Calu3 (cell line): ENCODE measurements at regions not wholly inside any gene's neighbourhood (a gene's known extent, or its start where the extent isn't known, plus 50 kb on each side); places are given as distances from the start of the nearest gene placed in this dataset.

ENCODE experiments used
- BruUV-seq: library from RNA; stranded (reverse); fragments of 400-500 nt; replicated peaks from 2 replicates; lab custom pipeline; 2021; lab: Mats Ljungman, UMichigan
- CTCF ChIA-PET: fragments of 300-600 bp; sonication (Branson Sonifier 250); formaldehyde crosslinking; loops from one replicate; lab custom pipeline; 2022; ENCODE audit warnings: antibody characterized with exemption; lab: Charles Lee
- DNase-seq: peaks from one replicate; pipeline ENCODE4 v3.0.0; 2022
- H3K27ac Mint-ChIP-seq: one replicate; pipeline ENCODE4 v1.8.0; 2022; ENCODE audit warnings: mixed read lengths; ENCODE audit not compliant: unreplicated experiment
- H3K27me3 Mint-ChIP-seq: one replicate; pipeline ENCODE4 v1.8.0; 2022; ENCODE audit warnings: mixed read lengths; ENCODE audit not compliant: unreplicated experiment
- H3K36me3 Mint-ChIP-seq: one replicate; pipeline ENCODE4 v1.8.0; 2022; ENCODE audit warnings: mild to moderate bottlenecking, moderate library complexity, mixed read lengths; ENCODE audit not compliant: insufficient read depth, unreplicated experiment
- H3K4me1 Mint-ChIP-seq: one replicate; pipeline ENCODE4 v1.8.0; 2022; ENCODE audit warnings: mild to moderate bottlenecking, low read depth, mixed read lengths; ENCODE audit not compliant: unreplicated experiment
- H3K4me3 Mint-ChIP-seq: one replicate; pipeline ENCODE4 v1.8.0; 2022; ENCODE audit warnings: mild to moderate bottlenecking, low read depth, moderate library complexity, mixed read lengths; ENCODE audit not compliant: unreplicated experiment
- H3K9me3 Mint-ChIP-seq: one replicate; pipeline ENCODE4 v1.8.0; 2022; ENCODE audit warnings: low read depth, mixed read lengths; ENCODE audit not compliant: unreplicated experiment
- intact Hi-C: fragments of 100-400 bp; cut with micrococcal nuclease; formaldehyde crosslinking; loops from one replicate; pipeline ENCODE4 v1.10.0; 2022; ENCODE audit not compliant: unreplicated experiment
- TF ChIP-seq, protein P1 (sequence below): fragments of 200-600 bp; IDR thresholded peaks from one replicate; pipeline ENCODE4 v1.8.0; 2022; ENCODE audit warnings: antibody characterized with exemption; ENCODE audit not compliant: unreplicated experiment

- TF ChIP-seq, protein P1, sequence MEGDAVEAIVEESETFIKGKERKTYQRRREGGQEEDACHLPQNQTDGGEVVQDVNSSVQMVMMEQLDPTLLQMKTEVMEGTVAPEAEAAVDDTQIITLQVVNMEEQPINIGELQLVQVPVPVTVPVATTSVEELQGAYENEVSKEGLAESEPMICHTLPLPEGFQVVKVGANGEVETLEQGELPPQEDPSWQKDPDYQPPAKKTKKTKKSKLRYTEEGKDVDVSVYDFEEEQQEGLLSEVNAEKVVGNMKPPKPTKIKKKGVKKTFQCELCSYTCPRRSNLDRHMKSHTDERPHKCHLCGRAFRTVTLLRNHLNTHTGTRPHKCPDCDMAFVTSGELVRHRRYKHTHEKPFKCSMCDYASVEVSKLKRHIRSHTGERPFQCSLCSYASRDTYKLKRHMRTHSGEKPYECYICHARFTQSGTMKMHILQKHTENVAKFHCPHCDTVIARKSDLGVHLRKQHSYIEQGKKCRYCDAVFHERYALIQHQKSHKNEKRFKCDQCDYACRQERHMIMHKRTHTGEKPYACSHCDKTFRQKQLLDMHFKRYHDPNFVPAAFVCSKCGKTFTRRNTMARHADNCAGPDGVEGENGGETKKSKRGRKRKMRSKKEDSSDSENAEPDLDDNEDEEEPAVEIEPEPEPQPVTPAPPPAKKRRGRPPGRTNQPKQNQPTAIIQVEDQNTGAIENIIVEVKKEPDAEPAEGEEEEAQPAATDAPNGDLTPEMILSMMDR = no peak
- H3K27me3 Mint-ChIP-seq = no peaks in the 10 kb centered on the region
- H3K27ac Mint-ChIP-seq = no peak overlapping the region
- intact Hi-C loops = no loop called here
- H3K4me3 Mint-ChIP-seq = no peak overlapping the region
- no peak for DNase-seq
- no peaks in the 10 kb centered on the region for H3K9me3 Mint-ChIP-seq
- BruUV-seq = no TSS peak
- no peaks in the 10 kb centered on the region for H3K36me3 Mint-ChIP-seq
- CTCF ChIA-PET = no interaction called here
- H3K4me1 Mint-ChIP-seq = no peaks in the 10 kb centered on the region
Observed at GRCh38 chr18:60691061-60691460, 318.5 kb upstream of the MC4R start.

DNA sequence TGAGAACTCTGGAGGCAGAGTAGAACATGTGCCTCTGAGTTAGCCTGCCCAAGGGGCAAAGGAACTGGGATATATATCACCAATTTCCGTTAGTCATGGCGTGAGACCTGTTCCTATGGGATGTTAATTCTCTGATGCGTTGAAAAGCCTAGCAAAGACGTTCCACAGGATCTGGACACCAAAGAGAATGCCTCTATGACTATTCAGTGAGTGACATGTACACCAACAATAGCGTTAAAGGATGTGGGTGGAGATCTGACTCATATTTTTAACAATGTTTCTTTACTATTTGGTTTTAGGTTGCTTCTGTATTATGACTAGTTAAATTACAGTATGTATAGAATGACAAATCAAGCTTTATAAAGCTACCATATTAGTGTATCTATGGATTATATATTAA, 320.9 kb upstream of the MC4R start:
- H3K9me3 Mint-ChIP-seq = no peaks in the 10 kb centered on the region
- H3K4me3 Mint-ChIP-seq = no peak overlapping the region
- no peak overlapping the region for H3K27ac Mint-ChIP-seq
- H3K4me1 Mint-ChIP-seq = no peaks in the 10 kb centered on the region
- no peak for DNase-seq
- no peaks in the 10 kb centered on the region for H3K27me3 Mint-ChIP-seq
- no peaks in the 10 kb centered on the region for H3K36me3 Mint-ChIP-seq
- BruUV-seq = no TSS peak
- CTCF ChIA-PET = no interaction called here
- intact Hi-C loops = no loop called here
- TF ChIP-seq, protein P1 = no peak

- H3K4me1 Mint-ChIP-seq = no peaks in the 10 kb centered on the region
- no peak overlapping the region for H3K4me3 Mint-ChIP-seq
- intact Hi-C loops = no loop called here
- CTCF ChIA-PET = no interaction called here
- no peaks in the 10 kb centered on the region for H3K27me3 Mint-ChIP-seq
- TF ChIP-seq, protein P1 = no peak
- H3K9me3 Mint-ChIP-seq = no peaks in the 10 kb centered on the region
- no peaks in the 10 kb centered on the region for H3K36me3 Mint-ChIP-seq
- no peak for DNase-seq
- no peak overlapping the region for H3K27ac Mint-ChIP-seq
- BruUV-seq = no TSS peak
Observed at GRCh38 chr18:60698901-60699300, 326.3 kb upstream of the MC4R start.

DNA sequence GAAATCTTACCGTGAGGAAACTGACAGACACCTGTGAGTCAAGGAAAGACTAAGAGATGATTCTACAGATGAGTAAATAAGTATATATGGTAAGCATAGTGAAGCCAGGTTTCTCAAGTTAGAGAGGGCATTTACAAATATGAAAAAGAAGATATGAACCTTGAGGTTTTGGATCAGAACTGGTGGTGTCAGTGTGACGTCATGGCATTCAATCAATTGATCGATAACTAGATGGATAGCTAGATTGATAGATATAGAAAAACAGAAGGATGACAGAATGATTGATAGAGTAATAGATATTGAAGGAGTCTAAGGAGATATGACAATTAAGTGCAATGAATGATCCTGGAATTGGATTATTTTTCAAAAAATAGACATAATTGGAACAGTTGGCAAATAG, 350.2 kb upstream of the MC4R start:
- Mint-ChIP-seq H3K36me3 (no peaks in the 10 kb centered on the region), H3K4me1 (no peaks in the 10 kb centered on the region), H3K27me3 (no peaks in the 10 kb centered on the region), H3K27ac (no peak overlapping the region), H3K4me3 (no peak overlapping the region), H3K9me3 (no peaks in the 10 kb centered on the region)
- no peak for DNase-seq
- intact Hi-C loops = no loop called here
- CTCF ChIA-PET = no interaction called here
- no TSS peak for BruUV-seq
- TF ChIP-seq, protein P1 = no peak
